ENCODE measurements at regions not wholly inside any gene's neighbourhood (a gene's known extent, or its start where the extent isn't known, plus 50 kb on each side); places are given as distances from the start of the nearest gene placed in this dataset.

- CTCF ChIA-PET = no interaction called here
Measured at GRCh38 chr21:28418726-28419514, 573.8 kb downstream of the LTN1 start.

GRCh38 chr21:28410256-28410655 lies 582.4 kb downstream of the LTN1 start:
- TF ChIP-seq NFRKB (IDR thresholded peaks at IDR 0.05) (no peak), LEF1 (IDR thresholded peaks at IDR 0.05; ENCODE audit: borderline replicate concordance) (no peak), CTBP1 (IDR thresholded peaks at IDR 0.05; ENCODE audit: borderline replicate concordance) (no peak), HDGF (IDR thresholded peaks at IDR 0.05; ENCODE audit: borderline replicate concordance) (no peak), FOXA1 (IDR thresholded peaks at IDR 0.05) (no peak), L3MBTL2 (conservative IDR thresholded peaks at IDR 0.05) (no peak), SUZ12 (IDR thresholded peaks at IDR 0.05) (no peak), ELF4 (IDR thresholded peaks at IDR 0.05) (no peak), FOXM1 (IDR thresholded peaks at IDR 0.05; ENCODE audit: borderline replicate concordance) (no peak), ZNF384 (IDR thresholded peaks at IDR 0.05) (no peak), TARDBP (IDR thresholded peaks at IDR 0.05) (no peak), PKNOX1 (IDR thresholded peaks at IDR 0.05) (no peak), ARNT (IDR thresholded peaks at IDR 0.05) (no peak), SP1 (IDR thresholded peaks at IDR 0.05) (no peak), BHLHE40 (IDR thresholded peaks at IDR 0.05; ENCODE audit: borderline replicate concordance) (no peak), FOXK2 (IDR thresholded peaks at IDR 0.05) (no peak)
- DNase-seq (ENCODE audit: extremely low spot score) = no peak
- ChIA-PET CTCF (no interaction called here), POLR2A (no interaction called here)

More at GRCh38 chr21:28418726-28419514, 573.8 kb downstream of the LTN1 start:
- TF ChIP-seq ARNT (IDR thresholded peaks at IDR 0.05) (no peak), L3MBTL2 (conservative IDR thresholded peaks at IDR 0.05) (no peak), FOXM1 (IDR thresholded peaks at IDR 0.05; ENCODE audit: borderline replicate concordance) (no peak), FOXA1 (IDR thresholded peaks at IDR 0.05) (no peak), FOXK2 (IDR thresholded peaks at IDR 0.05) (no peak), ZNF384 (IDR thresholded peaks at IDR 0.05) (no peak), BHLHE40 (IDR thresholded peaks at IDR 0.05; ENCODE audit: borderline replicate concordance) (no peak)
- DNase-seq (ENCODE audit: extremely low spot score) = no peak
- POLR2A ChIA-PET = no interaction called here

GRCh38 chr21:28402616-28402989 lies 590.1 kb downstream of the LTN1 start:
- TF ChIP-seq CTBP1 (IDR thresholded peaks at IDR 0.05; ENCODE audit: borderline replicate concordance) = no peak
- no peak for TF ChIP-seq NFRKB (IDR thresholded peaks at IDR 0.05)
- no peak for TF ChIP-seq HDGF (IDR thresholded peaks at IDR 0.05; ENCODE audit: borderline replicate concordance)
- TF ChIP-seq SUZ12 (IDR thresholded peaks at IDR 0.05) = no peak
- TF ChIP-seq ZNF384 (IDR thresholded peaks at IDR 0.05) = no peak
- no peak for TF ChIP-seq LEF1 (IDR thresholded peaks at IDR 0.05; ENCODE audit: borderline replicate concordance)
- no peak for TF ChIP-seq FOXK2 (IDR thresholded peaks at IDR 0.05)
- TF ChIP-seq L3MBTL2 (conservative IDR thresholded peaks at IDR 0.05) = no peak
- no peak for TF ChIP-seq ARNT (IDR thresholded peaks at IDR 0.05)
- TF ChIP-seq FOXA1 (IDR thresholded peaks at IDR 0.05) = no peak
- no peak for TF ChIP-seq SP1 (IDR thresholded peaks at IDR 0.05)
- no peak for TF ChIP-seq TARDBP (IDR thresholded peaks at IDR 0.05)
- no peak for TF ChIP-seq FOXM1 (IDR thresholded peaks at IDR 0.05; ENCODE audit: borderline replicate concordance)
- no peak for TF ChIP-seq PKNOX1 (IDR thresholded peaks at IDR 0.05)
- no peak for TF ChIP-seq BHLHE40 (IDR thresholded peaks at IDR 0.05; ENCODE audit: borderline replicate concordance)
- TF ChIP-seq ELF4 (IDR thresholded peaks at IDR 0.05) = no peak
- ChIA-PET POLR2A (no interaction called here), CTCF (no interaction called here)
- DNase-seq (ENCODE audit: extremely low spot score) = no peak

GRCh38 chr21:28397040-28397439 lies 595.6 kb downstream of the LTN1 start:
- no peak for TF ChIP-seq NFRKB (IDR thresholded peaks at IDR 0.05)
- TF ChIP-seq SP1 (IDR thresholded peaks at IDR 0.05) = no peak
- no peak for TF ChIP-seq ELF4 (IDR thresholded peaks at IDR 0.05)
- TF ChIP-seq FOXA1 (IDR thresholded peaks at IDR 0.05) = no peak
- TF ChIP-seq TARDBP (IDR thresholded peaks at IDR 0.05) = no peak
- TF ChIP-seq ZNF384 (IDR thresholded peaks at IDR 0.05) = no peak
- no peak for TF ChIP-seq ARNT (IDR thresholded peaks at IDR 0.05)
- no peak for TF ChIP-seq HDGF (IDR thresholded peaks at IDR 0.05; ENCODE audit: borderline replicate concordance)
- TF ChIP-seq FOXK2 (IDR thresholded peaks at IDR 0.05) = no peak
- TF ChIP-seq LEF1 (IDR thresholded peaks at IDR 0.05; ENCODE audit: borderline replicate concordance) = no peak
- no peak for TF ChIP-seq FOXM1 (IDR thresholded peaks at IDR 0.05; ENCODE audit: borderline replicate concordance)
- no peak for TF ChIP-seq SUZ12 (IDR thresholded peaks at IDR 0.05)
- no peak for TF ChIP-seq PKNOX1 (IDR thresholded peaks at IDR 0.05)
- TF ChIP-seq BHLHE40 (IDR thresholded peaks at IDR 0.05; ENCODE audit: borderline replicate concordance) = no peak
- TF ChIP-seq CTBP1 (IDR thresholded peaks at IDR 0.05; ENCODE audit: borderline replicate concordance) = no peak
- ChIA-PET POLR2A (no interaction called here), CTCF (no interaction called here)
- no peak for DNase-seq (ENCODE audit: extremely low spot score)

GRCh38 chr21:28396421-28396820 lies 596.3 kb downstream of the LTN1 start:
- CTCF ChIA-PET = no interaction called here
- no peak for DNase-seq (ENCODE audit: extremely low spot score)

More at GRCh38 chr21:28396421-28396820, 596.3 kb downstream of the LTN1 start:
- no peak for TF ChIP-seq FOXK2 (IDR thresholded peaks at IDR 0.05)
- no peak for TF ChIP-seq BHLHE40 (IDR thresholded peaks at IDR 0.05; ENCODE audit: borderline replicate concordance)
- no peak for TF ChIP-seq SUZ12 (IDR thresholded peaks at IDR 0.05)
- no peak for TF ChIP-seq ELF4 (IDR thresholded peaks at IDR 0.05)
- TF ChIP-seq ARNT (IDR thresholded peaks at IDR 0.05) = no peak
- no peak for TF ChIP-seq FOXA1 (IDR thresholded peaks at IDR 0.05)
- no peak for TF ChIP-seq TARDBP (IDR thresholded peaks at IDR 0.05)
- no peak for TF ChIP-seq CTBP1 (IDR thresholded peaks at IDR 0.05; ENCODE audit: borderline replicate concordance)
- no peak for TF ChIP-seq SP1 (IDR thresholded peaks at IDR 0.05)
- TF ChIP-seq HDGF (IDR thresholded peaks at IDR 0.05; ENCODE audit: borderline replicate concordance) = no peak
- TF ChIP-seq L3MBTL2 (conservative IDR thresholded peaks at IDR 0.05) = no peak
- TF ChIP-seq ZNF384 (IDR thresholded peaks at IDR 0.05) = no peak
- no peak for TF ChIP-seq LEF1 (IDR thresholded peaks at IDR 0.05; ENCODE audit: borderline replicate concordance)
- POLR2A ChIA-PET = no interaction called here

Data from HEK293T (cell line).